Activated naive CD4-positive, alpha-beta T cell (primary cell): ENCODE measurements at regions not wholly inside any gene's neighbourhood (a gene's known extent, or its start where the extent isn't known, plus 50 kb on each side); places are given as distances from the start of the nearest gene placed in this dataset.

ENCODE experiments used
- DNase-seq, 4 experiments: peaks; one replicate each; lab custom pipeline; 2025; lab: John Stamatoyannopoulos, UW

- DNase-seq: no peak
Measured at GRCh38 chr12:125889742-125890141, 824.5 kb downstream of the AACS start.

GRCh38 chr12:125890366-125890905 is 825.2 kb downstream of the AACS start:
- no peak for DNase-seq

GRCh38 chr12:125890971-125891370 is 825.7 kb downstream of the AACS start:
- no peak for DNase-seq

GRCh38 chr12:125892276-125892675 is 827.0 kb downstream of the AACS start:
- no peak for DNase-seq

- DNase-seq: no peak
Measured at GRCh38 chr12:125902991-125903390, 837.8 kb downstream of the AACS start.

GRCh38 chr12:125907351-125907750 is 842.1 kb downstream of the AACS start:
- DNase-seq: no peak

GRCh38 chr12:125919856-125920470 is 854.7 kb downstream of the AACS start:
- no peak for DNase-seq

- DNase-seq: no peak
Measured at GRCh38 chr12:125922330-125922729, 857.1 kb downstream of the AACS start.

- DNase-seq: no peak
Measured at GRCh38 chr12:125936502-125936901, 871.3 kb downstream of the AACS start.

GRCh38 chr12:125944446-125944845 is 879.2 kb downstream of the AACS start:
- no peak for DNase-seq

- DNase-seq: no peak
Measured at GRCh38 chr12:125949471-125949870, 884.2 kb downstream of the AACS start.

- no peak for DNase-seq
Measured at GRCh38 chr12:125954362-125954761, 889.1 kb downstream of the AACS start.

GRCh38 chr12:125956186-125956585 is 891.0 kb downstream of the AACS start:
- DNase-seq: no peak

- DNase-seq: no peak
Measured at GRCh38 chr12:125966641-125967040, 901.4 kb downstream of the AACS start.

GRCh38 chr12:125968413-125968812 is 903.2 kb downstream of the AACS start:
- no peak for DNase-seq

- DNase-seq: no peak
Measured at GRCh38 chr12:125971981-125972380, 906.7 kb downstream of the AACS start.

GRCh38 chr12:125978286-125978685 is 913.1 kb downstream of the AACS start:
- DNase-seq: no peak

- no peak for DNase-seq
Measured at GRCh38 chr12:125981610-125982253, 916.5 kb downstream of the AACS start.

- DNase-seq: no peak
Measured at GRCh38 chr12:125983094-125983783, 918.0 kb downstream of the AACS start.

GRCh38 chr12:125983784-125984500 is 918.7 kb downstream of the AACS start:
- no peak for DNase-seq

- no peak for DNase-seq
Measured at GRCh38 chr12:125988545-125988944, 923.3 kb downstream of the AACS start.

GRCh38 chr12:125989696-125990095 is 924.5 kb downstream of the AACS start:
- DNase-seq: no peak
